ENCODE measurements at regions not wholly inside any gene's neighbourhood (a gene's known extent, or its start where the extent isn't known, plus 50 kb on each side); places are given as distances from the start of the nearest gene placed in this dataset.
A peak's percentile ranks its signal among the peaks of the same experiment; 100 is the strongest.
"Not testable (repeated sequence)": the region's sequence is repeated elsewhere in the genome, so short reads cannot be mapped to it uniquely, and the experiment has no call there.

DNA sequence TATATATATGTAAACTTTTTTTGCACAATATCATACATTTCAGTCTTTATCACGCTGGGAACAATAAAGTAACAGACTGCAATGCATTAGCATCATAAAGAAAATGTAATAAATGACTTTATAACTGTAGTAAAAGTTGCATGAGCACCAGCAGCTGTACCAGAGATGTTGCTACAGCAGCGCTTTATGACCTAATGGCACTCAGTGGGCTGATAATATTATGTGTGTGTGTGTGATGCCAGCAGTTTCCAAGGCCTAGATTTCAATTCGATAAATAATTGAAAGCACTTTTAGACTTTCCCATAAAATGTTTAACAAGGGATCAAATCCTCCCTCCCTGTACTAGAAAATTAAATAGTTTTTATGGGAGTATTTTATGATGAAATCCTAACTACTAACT lies 367.6 kb upstream of the AGA start:
- no peak for DNase-seq

DNA sequence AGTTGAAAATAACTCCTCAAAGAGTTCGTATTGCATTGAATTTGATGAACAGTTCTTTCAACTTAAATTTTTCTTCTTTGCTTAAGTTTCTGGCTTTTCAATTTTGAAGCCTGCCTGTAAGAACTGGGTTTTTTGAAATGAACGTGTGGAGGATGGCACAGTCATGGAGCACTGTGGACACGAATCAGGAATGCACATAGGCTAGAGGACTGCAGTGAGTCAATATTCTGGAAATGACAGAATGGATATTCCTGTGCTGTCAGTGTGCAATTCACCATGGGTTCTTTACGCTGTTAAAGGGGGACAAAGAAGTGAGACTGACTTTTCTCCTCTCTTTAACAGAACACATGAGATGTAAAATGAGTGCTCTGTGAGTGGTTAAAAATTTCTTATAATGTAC lies 368.0 kb upstream of the AGA start:
- no peak for DNase-seq

DNA sequence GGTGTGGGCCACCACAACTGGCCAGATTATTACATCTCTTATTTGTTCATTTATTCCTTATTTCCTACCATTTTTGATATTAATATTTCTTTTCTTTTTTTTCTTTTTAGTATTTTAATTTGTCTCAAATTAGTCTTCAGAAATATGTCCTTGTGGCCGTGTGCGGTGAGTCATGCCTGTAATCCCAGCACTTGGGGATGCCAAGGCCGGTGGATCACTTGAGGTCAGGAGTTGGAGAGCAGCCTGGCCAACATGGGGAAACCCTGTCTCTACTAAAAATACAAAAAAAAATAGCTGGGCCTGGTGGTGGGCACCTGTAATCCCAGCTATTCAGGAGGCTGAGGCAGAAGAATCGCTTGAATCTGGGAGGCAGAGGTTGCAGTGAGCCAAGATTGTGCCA lies 376.2 kb upstream of the AGA start:
- DNase-seq: not testable (repeated sequence)

DNA sequence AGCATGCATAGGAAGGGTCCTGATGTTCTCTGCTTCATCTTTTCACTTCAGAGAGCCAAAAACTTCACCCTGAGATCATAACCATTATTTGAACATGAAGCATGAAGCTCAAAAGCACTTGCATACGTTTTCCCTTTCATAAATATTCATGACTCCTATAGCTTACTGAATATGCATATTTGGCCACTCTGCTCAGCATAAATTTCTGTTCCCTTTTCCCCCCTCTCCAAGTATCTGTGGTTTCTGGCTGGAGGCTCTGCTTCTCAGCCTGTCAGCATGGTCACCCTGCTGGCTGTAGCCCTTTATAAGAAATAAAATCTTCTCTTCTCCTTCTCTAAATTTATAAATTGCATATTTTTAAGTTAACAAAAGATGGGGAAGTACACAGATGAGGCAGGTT lies 384.7 kb upstream of the AGA start:
- peak; percentile 10 for DNase-seq

DNA sequence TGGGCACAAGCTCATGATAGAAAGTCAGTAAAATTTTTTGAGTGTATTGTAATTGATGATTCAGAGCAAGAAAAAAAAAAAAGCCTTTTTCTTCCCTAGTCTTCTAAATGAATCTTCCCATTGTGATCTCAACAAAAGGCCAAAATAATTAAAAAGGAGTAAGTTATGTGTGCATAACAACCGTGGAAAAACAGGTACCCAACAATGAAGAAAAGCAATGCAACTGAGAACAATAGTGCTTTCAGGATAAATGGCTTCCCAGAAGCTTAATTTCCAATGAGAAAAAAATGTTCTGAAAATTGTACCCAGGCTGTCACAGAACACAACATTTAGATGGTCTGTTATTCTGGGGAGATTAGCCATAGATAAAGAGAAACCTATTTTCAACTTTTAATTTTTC lies 399.0 kb upstream of the AGA start:
- DNase-seq: no peak

DNA sequence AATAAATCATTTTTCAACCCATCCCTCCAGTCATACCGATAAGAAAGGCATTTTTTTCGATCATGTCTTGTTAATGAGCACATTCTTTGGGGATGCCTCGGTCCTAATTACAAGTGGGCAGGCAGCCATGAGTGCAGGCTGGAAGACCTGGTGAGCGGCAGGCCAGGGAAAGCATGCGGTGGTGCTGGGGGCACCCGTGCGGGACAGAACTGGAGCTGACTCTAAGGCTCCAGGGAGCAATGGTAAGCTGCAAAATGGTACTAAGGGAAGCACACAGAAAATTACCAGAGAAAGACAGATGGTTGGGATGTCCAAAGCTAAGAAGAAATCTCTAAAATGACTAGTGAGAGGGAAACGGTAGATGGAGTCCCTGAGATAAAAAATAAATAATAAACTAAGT lies 411.0 kb upstream of the AGA start:
- DNase-seq: no peak

DNA sequence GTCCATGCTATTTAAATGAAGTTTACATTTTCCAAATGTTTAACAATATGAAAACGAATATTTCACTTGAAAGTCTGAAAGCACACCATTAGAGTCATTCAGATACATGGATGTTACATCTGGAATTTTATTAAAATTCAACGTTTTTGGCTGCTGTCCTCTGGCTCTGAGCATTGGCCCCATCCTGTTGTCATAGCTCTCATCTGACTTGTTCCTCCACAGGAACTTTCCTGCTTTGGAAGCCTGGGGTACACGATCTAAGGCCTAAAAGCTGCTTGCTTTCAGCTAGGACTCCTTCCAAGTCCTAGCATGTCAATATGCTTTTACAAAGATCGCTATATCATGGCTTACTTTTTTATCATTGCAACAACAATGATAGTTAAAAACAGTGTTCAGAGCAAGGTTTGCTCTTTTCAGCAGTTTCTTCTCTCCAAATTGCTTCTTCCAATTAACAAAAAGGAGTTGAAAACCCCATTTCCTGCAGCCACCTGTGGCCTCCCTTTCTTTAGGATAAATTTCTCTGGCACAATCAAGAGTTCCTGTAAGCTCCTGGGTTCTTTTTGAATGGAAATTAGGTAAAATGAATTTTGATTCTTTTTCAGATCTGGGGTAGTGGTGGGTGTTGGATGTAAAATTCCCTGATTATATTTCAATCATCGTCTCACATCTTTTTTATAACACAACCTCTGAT lies 413.4 kb upstream of the AGA start:
- DNase-seq: no peak

DNA sequence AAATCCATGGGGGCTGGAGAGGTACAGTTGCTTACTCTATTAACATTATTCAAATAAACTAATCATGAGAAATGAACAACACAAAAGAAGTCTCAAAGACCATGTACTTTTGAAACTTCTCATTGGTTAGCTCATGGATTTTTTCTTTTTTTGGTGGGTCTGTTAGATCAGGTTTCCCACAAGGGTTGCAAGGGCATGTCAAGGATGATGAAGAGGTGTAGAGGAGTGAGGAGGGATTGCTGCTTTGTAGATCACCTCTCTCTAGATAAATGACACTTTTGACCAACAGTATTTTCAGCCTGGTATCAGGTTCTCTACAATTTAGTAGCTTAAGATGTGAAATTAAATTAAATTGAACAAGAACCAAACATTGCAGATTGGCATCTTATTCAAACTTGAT lies 417.9 kb upstream of the AGA start:
- no peak for DNase-seq

DNA sequence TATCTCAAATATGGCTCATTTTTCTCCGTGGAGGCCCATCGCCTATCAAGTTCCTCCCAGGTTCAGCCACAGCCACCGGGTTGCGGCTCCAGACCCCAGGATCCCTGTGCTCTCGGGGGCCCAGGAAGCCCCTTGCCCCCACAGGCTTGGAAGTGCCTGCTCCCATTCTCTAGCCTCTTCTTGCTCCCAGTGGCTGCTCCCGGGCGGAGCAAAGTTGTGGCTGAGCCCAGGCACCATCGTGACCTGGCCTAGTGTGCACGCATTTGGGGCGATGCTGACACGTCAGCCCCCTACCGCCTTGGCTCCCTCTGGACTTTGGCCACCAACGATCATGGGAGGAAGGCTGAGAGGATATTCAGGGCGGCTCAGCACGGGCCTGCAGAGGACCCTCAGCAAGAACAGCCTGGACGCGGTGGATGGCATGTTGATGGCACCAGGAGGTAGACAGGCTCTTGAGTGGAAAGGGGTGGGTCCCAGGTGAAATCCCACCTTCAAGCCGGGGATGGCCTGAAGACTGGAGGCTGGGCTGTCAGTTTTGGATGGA lies 419.4 kb upstream of the AGA start:
- no peak for DNase-seq

DNA sequence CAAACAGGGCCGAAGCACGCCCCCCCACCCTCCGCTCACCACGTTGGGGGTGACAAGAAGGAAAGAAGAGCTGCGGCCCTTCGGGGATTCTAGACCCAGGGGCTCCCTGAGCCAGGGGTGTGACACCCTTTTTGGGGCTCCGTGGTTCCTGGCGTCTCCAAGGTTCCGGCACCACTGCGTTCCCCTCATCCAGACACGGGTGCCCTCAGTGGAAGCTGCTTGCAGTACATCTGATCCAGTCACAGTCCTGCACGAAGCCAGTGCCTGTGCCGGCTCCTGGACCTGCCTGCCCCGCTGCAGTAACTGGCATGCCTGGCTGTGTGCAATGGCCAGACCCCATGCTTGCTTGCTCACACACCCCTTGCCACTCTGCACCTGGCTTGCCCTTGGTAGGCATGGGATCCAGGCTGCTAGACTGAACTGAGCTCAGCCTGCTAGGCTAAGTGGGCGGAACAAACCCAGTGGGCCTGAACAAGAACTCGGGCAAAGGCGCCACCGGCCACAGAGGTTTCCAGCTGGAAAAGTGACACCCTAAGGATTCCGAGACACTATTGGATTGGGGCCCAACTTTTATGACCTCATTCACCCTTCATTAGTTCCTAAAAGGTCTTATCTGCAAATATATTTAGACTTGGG lies 420.4 kb upstream of the AGA start:
- DNase-seq: no peak

DNA sequence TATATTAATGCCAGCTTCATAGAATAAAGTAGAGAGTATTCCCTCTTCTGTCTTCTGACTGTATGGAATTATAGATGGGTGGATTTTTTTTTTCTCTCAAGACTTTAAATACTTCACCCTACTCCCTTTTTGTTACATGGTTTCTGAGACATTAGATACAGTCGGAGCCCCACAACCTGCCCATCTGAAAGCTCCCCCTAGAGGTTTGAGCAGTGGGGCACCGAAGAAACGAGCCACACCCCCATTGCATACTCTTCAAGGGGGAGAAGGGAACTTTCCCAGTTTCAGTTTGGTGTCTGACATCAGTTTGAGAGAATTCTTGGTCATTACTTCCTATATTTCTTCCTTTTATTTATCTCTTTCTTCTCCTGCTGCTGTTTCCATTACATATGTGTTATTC lies 437.6 kb upstream of the AGA start:
- DNase-seq: peak; percentile 3

DNA sequence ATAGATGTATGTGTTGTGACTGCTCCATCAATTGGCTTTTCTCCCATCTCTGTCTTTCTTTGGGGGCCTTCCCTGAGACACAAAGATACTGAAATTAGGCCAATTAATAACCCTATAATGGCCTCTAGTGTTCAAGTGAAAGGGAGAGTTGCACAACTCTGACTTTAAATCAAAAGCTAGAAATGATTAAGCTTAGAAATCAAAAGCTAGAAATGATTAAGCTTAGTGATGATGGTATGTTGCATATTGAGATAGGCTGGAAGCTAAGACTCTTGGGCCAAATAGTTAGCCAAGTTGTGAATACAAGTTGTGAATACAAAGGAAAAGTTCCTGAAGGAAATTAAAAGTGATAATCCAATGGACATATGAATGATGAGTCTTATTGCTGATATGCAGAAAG lies 452.9 kb upstream of the AGA start:
- DNase-seq: no peak

DNA sequence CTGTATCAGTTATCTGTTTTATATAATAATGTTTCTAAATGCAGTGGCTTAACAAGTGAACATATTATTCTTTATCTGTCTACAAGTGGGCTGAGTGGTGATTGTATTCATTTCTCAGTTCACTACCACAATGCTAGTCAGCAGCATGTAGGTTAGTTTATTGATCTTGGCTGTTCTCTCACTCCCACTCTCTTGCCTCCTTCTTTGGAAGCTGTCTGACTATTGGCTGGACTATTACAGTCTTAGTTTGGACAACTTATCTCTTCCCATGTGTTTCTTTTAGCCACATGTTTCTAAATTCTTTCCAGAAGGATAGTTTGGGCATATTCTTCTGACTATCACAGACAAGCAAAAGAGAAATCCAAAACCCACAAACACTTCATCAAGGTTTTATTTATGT lies 459.5 kb upstream of the AGA start:
- no peak for DNase-seq

DNA sequence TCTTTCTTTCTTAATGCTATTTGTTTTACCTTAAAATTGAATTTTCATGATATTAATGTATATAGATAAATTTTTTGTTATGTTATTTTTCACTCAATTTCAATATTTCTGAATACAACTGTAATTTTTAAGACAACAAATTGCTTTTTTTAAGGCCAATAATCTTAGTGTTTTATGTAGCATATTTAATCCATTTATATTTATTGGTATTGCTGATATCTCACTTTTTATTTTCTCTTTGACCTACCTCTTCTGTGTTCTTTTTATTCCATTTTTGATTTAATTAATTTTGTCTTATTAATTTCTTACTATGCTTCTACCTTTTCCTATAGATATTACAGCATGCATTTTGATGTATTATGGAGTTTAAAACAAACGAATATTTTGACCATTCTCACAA lies 460.1 kb upstream of the AGA start:
- DNase-seq: no peak

DNA sequence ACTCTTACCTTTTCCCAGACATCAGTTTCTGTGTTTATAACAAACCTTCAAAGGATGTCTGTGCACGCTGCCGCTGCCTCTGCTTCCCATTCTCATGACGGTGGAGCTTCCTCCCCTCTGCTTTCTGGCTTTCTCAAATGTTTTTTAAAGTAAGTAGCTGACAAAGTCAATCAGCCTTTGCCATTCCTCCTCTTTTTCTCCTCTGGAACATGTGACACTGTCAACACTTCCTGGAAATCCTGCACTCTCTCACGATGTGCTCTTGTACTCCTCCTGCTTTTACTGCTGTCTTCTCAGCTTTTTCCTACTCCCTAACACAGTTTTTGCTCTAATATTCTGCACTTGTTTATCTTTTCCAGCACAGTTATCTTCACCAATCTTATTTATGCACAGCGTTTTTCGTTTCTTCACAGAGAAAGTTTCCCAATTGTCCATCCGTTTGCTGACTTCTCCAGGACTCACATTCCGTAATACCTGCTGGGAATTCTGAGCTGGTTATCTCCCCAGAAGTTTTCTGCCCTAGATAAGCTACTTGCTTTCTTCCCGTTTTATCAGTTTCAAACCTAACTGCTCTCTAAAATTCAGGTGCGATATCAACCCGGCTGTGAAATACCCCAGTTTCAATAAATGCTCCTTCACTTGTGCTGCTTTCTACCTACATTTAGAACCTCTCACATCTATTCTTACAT lies 465.6 kb upstream of the AGA start:
- DNase-seq: no peak

DNA sequence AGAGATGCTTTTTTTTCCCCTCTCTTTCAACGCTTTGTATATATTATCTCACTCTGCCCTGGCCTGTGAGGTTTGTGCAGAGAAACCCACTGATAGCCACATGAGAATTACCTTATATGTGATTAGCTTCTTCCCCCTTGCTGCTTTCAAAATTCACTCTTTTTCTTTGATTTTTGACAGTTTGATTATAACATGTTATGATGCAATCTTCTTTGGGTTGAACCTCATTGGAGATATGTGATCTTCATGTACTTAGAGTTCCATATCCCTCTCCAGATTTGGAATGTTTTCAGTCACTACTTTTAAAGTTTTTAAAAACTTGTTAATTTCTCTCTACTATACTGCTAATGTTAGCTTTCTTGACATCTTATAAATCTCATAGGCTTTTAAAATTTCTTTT lies 479.5 kb upstream of the AGA start:
- no peak for DNase-seq

DNA sequence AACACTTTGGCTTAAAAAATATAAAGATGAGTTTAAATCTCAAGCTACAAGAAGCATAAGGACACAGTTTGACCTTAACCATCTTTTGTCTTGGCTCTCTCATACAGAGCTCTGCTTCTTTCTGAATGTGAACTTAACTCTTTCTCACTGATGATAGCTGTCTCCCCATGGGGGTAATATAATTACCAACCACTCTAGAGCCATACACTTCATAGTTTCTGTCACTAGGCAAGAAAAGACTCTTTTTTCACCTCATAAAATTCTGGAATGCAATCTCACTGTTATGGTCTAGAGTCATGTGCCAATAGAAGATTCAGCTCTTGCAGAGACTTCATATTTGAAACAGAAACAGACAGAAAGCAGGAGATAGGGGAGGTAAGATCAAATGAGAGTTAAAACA lies 481.7 kb upstream of the AGA start:
- no peak for DNase-seq

DNA sequence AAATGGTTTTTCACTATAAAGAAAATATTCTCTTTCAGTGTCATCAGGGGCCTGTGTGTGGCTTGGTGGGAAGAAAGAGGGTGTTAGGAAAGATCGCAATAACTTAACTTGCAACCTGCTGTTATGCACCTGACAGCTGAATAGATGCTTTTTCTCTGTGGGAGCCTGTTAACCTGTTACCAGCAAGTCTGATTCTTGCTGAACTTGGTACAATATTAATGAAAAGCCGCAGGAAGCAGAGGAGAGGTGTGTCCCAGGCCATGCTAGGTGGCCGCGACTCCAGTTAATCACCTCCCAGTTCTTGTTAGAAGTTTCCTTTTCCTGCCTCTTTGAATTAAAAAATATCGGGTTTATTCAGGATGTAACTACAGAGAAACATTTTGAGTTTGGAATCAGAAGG lies 494.8 kb upstream of the AGA start:
- no peak for DNase-seq

DNA sequence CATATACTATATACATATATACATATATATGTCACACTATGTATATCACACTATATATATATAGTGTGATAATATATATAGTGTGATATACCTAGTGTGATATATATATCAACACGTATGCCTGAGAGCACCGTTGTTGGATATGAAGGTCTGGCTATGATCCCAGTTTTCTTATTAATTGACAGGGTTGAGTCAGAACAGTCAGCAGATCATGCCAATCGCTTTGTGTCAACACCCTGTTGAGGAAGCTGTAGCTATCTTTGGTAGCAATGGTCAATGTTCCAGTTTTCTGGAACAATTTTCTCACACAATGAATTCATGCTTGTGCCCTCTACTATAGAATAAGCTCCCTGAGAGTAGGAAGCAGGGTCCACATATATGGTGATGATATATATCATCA lies 496.0 kb upstream of the AGA start:
- DNase-seq: no peak

DNA sequence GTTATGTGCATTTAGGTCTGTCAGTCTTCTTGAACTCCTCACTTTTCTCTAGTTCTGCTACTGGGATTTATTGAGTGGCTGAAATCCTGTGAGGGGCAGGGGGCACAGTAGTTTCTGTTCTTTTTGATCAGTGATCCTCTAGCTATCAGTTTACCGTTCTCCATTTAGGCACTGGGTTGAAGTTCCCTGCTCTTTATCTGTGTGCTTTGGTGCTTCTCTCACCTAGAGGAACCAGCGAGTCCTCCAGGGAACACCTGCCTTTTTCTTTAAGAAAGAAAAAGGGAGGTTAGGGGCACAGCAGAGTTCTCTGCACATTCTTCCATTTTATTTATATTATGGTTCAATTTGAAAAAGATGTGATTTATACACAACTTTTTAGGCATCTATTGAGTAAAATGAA lies 503.0 kb upstream of the AGA start:
- no peak for DNase-seq

DNA sequence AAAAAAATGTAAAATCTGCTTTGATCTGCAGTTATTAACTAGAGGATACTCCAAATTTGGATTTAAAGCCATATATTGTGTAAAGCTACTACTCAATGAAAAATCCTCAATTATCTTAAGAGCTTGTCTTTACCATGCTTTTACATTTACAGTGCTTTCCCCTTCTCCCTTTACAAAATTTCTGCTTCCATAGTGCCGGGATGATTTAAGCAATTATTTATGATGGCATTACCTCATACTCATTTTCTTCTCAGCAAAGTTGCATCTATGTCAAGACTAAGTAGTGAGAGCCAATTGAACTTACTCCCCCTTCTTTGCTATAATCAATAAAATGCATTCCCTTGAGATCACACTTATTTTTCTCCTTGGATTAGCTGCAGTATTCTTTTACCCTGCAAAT lies 505.4 kb upstream of the AGA start:
- DNase-seq: no peak

DNA sequence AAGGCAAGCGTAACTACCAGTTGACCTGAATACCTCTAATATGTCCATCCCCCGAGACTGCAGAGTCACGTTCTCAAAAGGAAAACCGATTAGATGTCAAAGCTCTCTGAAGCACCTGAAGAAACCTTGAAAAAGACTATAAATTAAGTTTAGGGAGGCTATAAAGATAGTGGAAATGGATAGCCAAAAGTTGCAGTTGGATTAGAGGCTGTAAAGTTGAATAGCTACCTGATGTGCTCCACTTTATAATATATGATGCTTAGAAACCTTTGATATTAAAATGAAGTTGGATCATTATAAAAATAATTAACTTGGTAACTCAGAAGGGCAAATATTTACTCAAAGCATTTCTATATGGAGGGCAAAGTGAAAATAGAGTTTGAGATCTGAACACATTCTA lies 506.6 kb upstream of the AGA start:
- DNase-seq: no peak

DNA sequence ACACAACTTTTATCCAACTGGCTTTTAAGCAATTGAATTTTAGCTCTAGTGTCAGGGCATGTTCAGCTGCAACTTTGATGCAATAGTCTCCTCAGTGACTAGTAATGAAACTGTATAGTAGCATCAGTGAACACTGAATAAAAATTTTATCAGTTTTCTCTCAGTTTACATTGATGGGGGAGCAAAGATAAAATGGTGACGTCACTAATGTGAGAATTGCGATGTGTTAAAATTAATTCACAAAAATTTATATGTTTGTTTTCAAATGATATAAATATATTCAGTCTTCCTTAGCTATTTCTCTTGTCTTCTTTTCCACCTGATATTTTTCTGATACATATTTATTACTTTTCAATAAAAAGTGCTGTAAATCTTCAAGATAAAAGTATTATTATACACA lies 508.8 kb upstream of the AGA start:
- DNase-seq: no peak

DNA sequence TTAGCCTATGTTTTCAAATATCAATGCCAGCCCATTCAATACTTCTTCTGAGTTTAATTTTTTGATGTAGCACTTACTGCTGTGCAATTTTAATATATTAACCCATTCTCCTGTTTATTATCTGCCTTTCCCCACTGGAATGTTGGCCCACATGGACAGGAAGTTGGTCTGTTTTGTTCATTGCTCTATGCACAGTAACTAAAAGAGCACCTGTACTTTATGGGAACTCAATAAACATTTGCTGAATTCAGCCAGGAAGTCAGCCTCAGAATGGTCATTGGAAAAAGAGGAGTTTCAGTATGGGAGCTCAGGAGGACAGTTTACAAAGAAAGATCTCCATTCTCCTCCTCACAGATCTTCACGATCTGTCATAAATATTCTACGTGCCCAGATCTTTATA lies 510.5 kb upstream of the AGA start:
- no peak for DNase-seq
